NB4 (cell line): ENCODE measurements at regions not wholly inside any gene's neighbourhood (a gene's known extent, or its start where the extent isn't known, plus 50 kb on each side); places are given as distances from the start of the nearest gene placed in this dataset.

Source experiments
- DNase-seq: peaks from one replicate; pipeline ENCODE4 v3.0.0; 2010; ENCODE audit warnings: low read depth
- H3K4me3 ChIP-seq: one replicate; pipeline ENCODE4 v1.5.1; 2011; ENCODE audit warnings: mild to moderate bottlenecking, low read depth, low read length, moderate library complexity
- CTCF ChIP-seq: IDR thresholded peaks from one replicate; pipeline ENCODE4 v1.5.1; 2012; ENCODE audit warnings: low read depth, low read length
- MAX ChIP-seq: IDR thresholded peaks from 2 replicates; pipeline ENCODE4 v1.6.1; 2011; ENCODE audit warnings: low read depth, low read length
- MYC ChIP-seq: IDR thresholded peaks from 2 replicates; pipeline ENCODE4 v1.6.1; 2011; ENCODE audit warnings: low read depth, low read length
- POLR2A ChIP-seq: IDR thresholded peaks from 2 replicates; pipeline ENCODE4 v1.6.1; 2011; ENCODE audit warnings: mild to moderate bottlenecking; ENCODE audit not compliant: insufficient read length; ENCODE audit errors: extremely low read depth

- no peak for DNase-seq
- TF ChIP-seq POLR2A, result no peak
These were observed 115.1 kb downstream of the FEM1C start for GRCh38 chr5:115429345-115429940.

GRCh38 chr5:115428676-115429075 lies 115.9 kb downstream of the FEM1C start:
- no peak for DNase-seq
- H3K4me3 ChIP-seq, result no peak overlapping the region
- TF ChIP-seq MAX (no peak), MYC (no peak), POLR2A (no peak), CTCF (no peak)

More at GRCh38 chr5:115429345-115429940, 115.1 kb downstream of the FEM1C start:
- no peak overlapping the region for H3K4me3 ChIP-seq

GRCh38 chr5:115428248-115428647 lies 116.3 kb downstream of the FEM1C start:
- no peak for TF ChIP-seq MYC
- no peak for TF ChIP-seq POLR2A
- no peak for TF ChIP-seq CTCF
- TF ChIP-seq MAX, result no peak
- DNase-seq, result no peak
- no peak overlapping the region for H3K4me3 ChIP-seq

GRCh38 chr5:115424446-115424845 lies 120.1 kb downstream of the FEM1C start:
- H3K4me3 ChIP-seq, result no peak overlapping the region
- DNase-seq, result no peak
- TF ChIP-seq MAX (no peak), CTCF (no peak), POLR2A (no peak), MYC (no peak)

GRCh38 chr5:115424030-115424429 lies 120.5 kb downstream of the FEM1C start:
- H3K4me3 ChIP-seq, result no peak overlapping the region
- DNase-seq, result no peak
- TF ChIP-seq MAX, result no peak
- TF ChIP-seq CTCF, result no peak
- TF ChIP-seq MYC, result no peak
- no peak for TF ChIP-seq POLR2A

GRCh38 chr5:115423541-115423940 lies 121.0 kb downstream of the FEM1C start:
- no peak for TF ChIP-seq MYC
- no peak for TF ChIP-seq CTCF
- no peak for TF ChIP-seq MAX
- no peak for TF ChIP-seq POLR2A
- no peak for DNase-seq
- no peak overlapping the region for H3K4me3 ChIP-seq
